ENCODE measurements at regions not wholly inside any gene's neighbourhood (a gene's known extent, or its start where the extent isn't known, plus 50 kb on each side); places are given as distances from the start of the nearest gene placed in this dataset.
"Not testable (repeated sequence)": the region's sequence is repeated elsewhere in the genome, so short reads cannot be mapped to it uniquely, and the experiment has no call there.

DNA sequence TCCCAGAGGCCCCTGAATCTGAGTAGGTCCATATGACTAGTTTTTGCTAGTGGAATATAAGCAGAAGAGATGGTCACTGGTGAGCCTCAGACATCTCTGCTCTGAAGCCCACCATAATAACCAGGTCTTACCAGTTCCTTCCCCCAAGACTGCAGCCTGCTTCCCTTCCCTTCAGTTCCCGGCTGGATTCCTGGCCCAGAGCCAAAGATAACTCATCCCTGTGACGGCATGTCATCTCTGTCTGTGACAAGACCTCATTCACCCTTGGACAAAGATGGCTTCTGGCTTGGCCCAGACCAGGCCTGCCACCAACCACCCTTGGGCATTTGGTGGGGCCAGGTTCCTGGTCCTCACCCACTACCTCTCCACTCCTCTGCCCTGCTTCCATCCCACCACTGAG, 145.5 kb upstream of the TOP1 start:
- TF ChIP-seq, protein P1, sequence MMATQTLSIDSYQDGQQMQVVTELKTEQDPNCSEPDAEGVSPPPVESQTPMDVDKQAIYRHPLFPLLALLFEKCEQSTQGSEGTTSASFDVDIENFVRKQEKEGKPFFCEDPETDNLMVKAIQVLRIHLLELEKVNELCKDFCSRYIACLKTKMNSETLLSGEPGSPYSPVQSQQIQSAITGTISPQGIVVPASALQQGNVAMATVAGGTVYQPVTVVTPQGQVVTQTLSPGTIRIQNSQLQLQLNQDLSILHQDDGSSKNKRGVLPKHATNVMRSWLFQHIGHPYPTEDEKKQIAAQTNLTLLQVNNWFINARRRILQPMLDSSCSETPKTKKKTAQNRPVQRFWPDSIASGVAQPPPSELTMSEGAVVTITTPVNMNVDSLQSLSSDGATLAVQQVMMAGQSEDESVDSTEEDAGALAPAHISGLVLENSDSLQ (IDR thresholded peaks at IDR 0.05), result 0 out of 2 replicates have a peak, but pooled peaks have one; percentile 28
- TF ChIP-seq TARDBP (IDR thresholded peaks at IDR 0.05) (no peak), FOXA1 (IDR thresholded peaks at IDR 0.05) (no peak), SP1 (IDR thresholded peaks at IDR 0.05) (no peak), ZNF384 (IDR thresholded peaks at IDR 0.05) (no peak)
- DNase-seq (ENCODE audit: extremely low spot score), result peak; percentile 28
- CTCF ChIA-PET, result no interaction called here
- POLR2A ChIA-PET, result no interaction called here

DNA sequence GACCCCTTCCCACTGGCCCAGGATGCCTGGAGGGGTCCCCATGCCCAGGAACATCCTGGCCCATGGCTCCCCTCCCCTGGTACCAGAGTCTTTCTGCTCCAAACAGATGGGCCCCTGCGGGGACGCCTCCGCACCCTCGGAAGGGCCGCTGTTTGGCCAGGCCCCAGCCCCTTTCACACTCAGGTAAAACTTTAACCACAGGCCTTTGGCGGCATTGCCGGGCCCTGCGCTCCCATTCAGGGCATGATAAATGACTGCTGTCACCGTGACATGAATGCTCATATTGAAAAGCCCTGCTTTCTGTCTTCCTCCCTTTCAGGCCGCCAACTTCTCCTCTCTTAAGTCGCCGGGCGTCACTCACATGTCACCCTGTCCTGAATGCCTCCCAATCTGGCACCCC, 141.5 kb upstream of the TOP1 start:
- CTCF ChIA-PET, result no interaction called here
- no peak for DNase-seq (ENCODE audit: extremely low spot score)
- no peak for TF ChIP-seq FOXA1 (IDR thresholded peaks at IDR 0.05)
- no peak for TF ChIP-seq ELF4 (IDR thresholded peaks at IDR 0.05)
- TF ChIP-seq ZNF384 (IDR thresholded peaks at IDR 0.05), result no peak
- no peak for TF ChIP-seq TARDBP (IDR thresholded peaks at IDR 0.05)
- TF ChIP-seq LEF1 (IDR thresholded peaks at IDR 0.05; ENCODE audit: borderline replicate concordance), result no peak
- TF ChIP-seq SP1 (IDR thresholded peaks at IDR 0.05), result no peak
- no peak for TF ChIP-seq CTBP1 (IDR thresholded peaks at IDR 0.05; ENCODE audit: borderline replicate concordance)
- TF ChIP-seq HDGF (IDR thresholded peaks at IDR 0.05; ENCODE audit: borderline replicate concordance), result no peak
- TF ChIP-seq ARNT (IDR thresholded peaks at IDR 0.05), result no peak
- no peak for TF ChIP-seq NFRKB (IDR thresholded peaks at IDR 0.05)
- no peak for TF ChIP-seq FOXK2 (IDR thresholded peaks at IDR 0.05)
- TF ChIP-seq, protein P1 (IDR thresholded peaks at IDR 0.05), result no peak
- TF ChIP-seq FOXM1 (IDR thresholded peaks at IDR 0.05; ENCODE audit: borderline replicate concordance), result no peak
- TF ChIP-seq L3MBTL2 (conservative IDR thresholded peaks at IDR 0.05), result no peak
- TF ChIP-seq BHLHE40 (IDR thresholded peaks at IDR 0.05; ENCODE audit: borderline replicate concordance), result no peak
- no peak for TF ChIP-seq SUZ12 (IDR thresholded peaks at IDR 0.05)
- POLR2A ChIA-PET, result no interaction called here

DNA sequence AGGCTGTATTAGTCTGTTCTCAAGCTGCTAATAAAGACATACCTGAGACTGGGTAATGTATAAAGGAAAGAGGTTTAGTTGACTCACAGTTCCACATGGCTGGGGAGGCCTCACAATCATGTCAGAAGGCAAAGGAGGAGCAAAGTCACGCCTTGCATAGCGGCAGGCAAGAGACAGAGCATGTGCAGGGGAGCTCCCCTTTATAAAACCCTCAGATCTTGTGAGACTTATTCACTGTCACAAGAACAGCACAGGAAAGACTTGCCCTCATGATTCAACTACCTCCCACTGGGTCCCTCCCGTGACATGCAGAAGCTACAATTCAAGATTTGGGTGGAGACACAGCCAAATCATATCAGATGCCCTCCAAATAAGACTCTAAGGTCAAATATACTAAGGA, 139.4 kb upstream of the TOP1 start:
- DNase-seq (ENCODE audit: extremely low spot score); POLR2A ChIA-PET; CTCF ChIA-PET: not testable (repeated sequence)

DNA sequence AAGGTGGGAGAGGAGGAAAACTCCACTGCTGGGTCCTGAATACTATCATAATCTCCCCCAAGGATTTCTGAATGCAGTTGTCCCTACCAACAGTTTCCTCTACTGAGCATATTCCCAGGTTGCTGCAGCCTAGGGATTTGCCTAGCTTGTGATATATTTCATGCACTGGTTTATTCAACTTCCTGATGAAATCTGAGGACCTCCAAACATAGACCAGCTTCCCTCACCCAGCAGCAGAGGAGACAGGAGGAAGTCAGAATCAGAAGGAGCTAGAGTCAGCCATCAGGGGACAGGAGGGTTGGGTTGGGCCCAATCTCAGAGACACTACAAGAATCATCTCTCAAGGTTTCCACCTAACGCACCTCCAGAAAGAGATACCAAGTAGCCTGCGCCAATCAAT, 138.4 kb upstream of the TOP1 start:
- TF ChIP-seq ZNF384 (IDR thresholded peaks at IDR 0.05) (no peak), HDGF (IDR thresholded peaks at IDR 0.05; ENCODE audit: borderline replicate concordance) (no peak), FOXM1 (IDR thresholded peaks at IDR 0.05; ENCODE audit: borderline replicate concordance) (no peak), BHLHE40 (IDR thresholded peaks at IDR 0.05; ENCODE audit: borderline replicate concordance) (no peak), L3MBTL2 (conservative IDR thresholded peaks at IDR 0.05) (no peak), ARNT (IDR thresholded peaks at IDR 0.05) (no peak), SP1 (IDR thresholded peaks at IDR 0.05) (no peak), FOXA1 (IDR thresholded peaks at IDR 0.05) (no peak), CTBP1 (IDR thresholded peaks at IDR 0.05; ENCODE audit: borderline replicate concordance) (no peak), ELF4 (IDR thresholded peaks at IDR 0.05) (no peak), TARDBP (IDR thresholded peaks at IDR 0.05) (no peak), NFRKB (IDR thresholded peaks at IDR 0.05) (no peak), SUZ12 (IDR thresholded peaks at IDR 0.05) (no peak), LEF1 (IDR thresholded peaks at IDR 0.05; ENCODE audit: borderline replicate concordance) (no peak), FOXK2 (IDR thresholded peaks at IDR 0.05) (no peak)
- TF ChIP-seq, protein P1 (IDR thresholded peaks at IDR 0.05), result no peak
- ChIA-PET CTCF (no interaction called here), POLR2A (no interaction called here)
- no peak for DNase-seq (ENCODE audit: extremely low spot score)

DNA sequence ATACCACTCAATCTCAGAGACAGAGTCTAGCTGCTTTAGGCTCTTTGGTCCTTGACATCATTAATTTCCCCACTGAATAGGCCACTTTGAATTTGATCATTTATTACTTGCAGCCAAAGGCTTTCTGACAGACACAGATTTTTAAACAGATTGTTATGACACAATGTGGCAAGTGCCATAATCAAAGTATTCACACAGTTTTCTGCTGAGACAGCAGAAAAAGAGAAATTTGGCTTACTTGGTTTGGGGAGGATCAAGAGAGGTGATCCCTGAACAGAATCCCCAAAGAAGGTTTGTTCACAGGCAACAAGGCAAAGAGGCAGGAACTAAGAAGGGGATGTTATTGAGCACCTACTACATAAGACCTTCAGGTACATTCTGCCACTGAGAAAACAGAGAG, 138.0 kb upstream of the TOP1 start:
- DNase-seq (ENCODE audit: extremely low spot score), result no peak
- ChIA-PET POLR2A (no interaction called here), CTCF (no interaction called here)
- no peak for TF ChIP-seq FOXK2 (IDR thresholded peaks at IDR 0.05)

DNA sequence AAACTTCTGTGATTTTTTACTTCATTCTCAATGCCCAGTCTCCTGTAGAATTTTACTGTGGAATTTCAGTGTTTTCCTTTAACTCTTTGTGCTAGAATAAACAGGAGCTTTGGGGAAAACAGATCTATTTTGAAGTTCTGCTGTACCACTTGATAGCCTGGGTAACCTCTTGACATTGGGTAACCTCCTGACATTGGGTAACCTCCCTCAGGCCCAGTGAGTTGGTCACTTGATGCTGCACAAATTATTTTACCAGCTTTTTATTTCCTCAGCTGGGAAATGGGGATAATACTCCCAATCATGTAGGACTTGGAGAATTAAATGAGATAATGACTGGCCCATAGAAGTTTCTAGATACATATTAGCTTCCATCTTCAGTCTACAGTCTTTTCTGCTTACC, 137.3 kb upstream of the TOP1 start:
- TF ChIP-seq FOXK2 (IDR thresholded peaks at IDR 0.05) (no peak), BHLHE40 (IDR thresholded peaks at IDR 0.05; ENCODE audit: borderline replicate concordance) (no peak), L3MBTL2 (conservative IDR thresholded peaks at IDR 0.05) (no peak), CTBP1 (IDR thresholded peaks at IDR 0.05; ENCODE audit: borderline replicate concordance) (no peak), HDGF (IDR thresholded peaks at IDR 0.05; ENCODE audit: borderline replicate concordance) (no peak), FOXM1 (IDR thresholded peaks at IDR 0.05; ENCODE audit: borderline replicate concordance) (no peak), LEF1 (IDR thresholded peaks at IDR 0.05; ENCODE audit: borderline replicate concordance) (no peak), SUZ12 (IDR thresholded peaks at IDR 0.05) (no peak), NFRKB (IDR thresholded peaks at IDR 0.05) (no peak), ELF4 (IDR thresholded peaks at IDR 0.05) (no peak), ZNF384 (IDR thresholded peaks at IDR 0.05) (no peak)
- TF ChIP-seq, protein P1 (IDR thresholded peaks at IDR 0.05), result no peak
- POLR2A ChIA-PET, result no interaction called here
- DNase-seq (ENCODE audit: extremely low spot score), result no peak
- CTCF ChIA-PET, result no interaction called here

DNA sequence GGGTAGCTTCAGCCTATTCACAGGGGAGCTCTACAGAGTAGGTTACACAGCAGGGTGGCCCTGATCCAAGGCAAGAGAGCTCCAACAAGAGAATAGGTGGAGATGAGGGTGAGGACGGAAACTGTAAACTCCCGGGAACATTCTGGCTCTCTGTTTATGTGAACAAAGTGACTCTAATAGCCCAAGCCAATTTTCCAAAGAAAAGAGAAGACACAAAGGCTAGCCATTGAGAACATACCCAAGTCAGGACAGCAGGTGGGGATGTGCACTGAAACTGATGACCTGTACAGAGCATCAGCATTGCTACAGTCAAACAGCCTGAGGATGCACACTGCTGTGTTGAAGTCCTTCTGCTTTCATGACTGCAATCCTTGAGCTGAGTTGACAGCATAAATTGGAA, 136.0 kb upstream of the TOP1 start:
- ChIA-PET POLR2A (no interaction called here), CTCF (interaction anchor here (0.6 kb wide), 1 partner anchor 16 kb away, joined by 3 read pairs; no protein-coding TSS in a partner anchor)

More for the DNA sequence above, 136.0 kb upstream of the TOP1 start:
- no peak for DNase-seq (ENCODE audit: extremely low spot score)
- TF ChIP-seq L3MBTL2 (conservative IDR thresholded peaks at IDR 0.05), result no peak
- TF ChIP-seq FOXK2 (IDR thresholded peaks at IDR 0.05), result no peak
- TF ChIP-seq SP1 (IDR thresholded peaks at IDR 0.05), result no peak
